Choroid plexus epithelial cell (primary cell): ENCODE measurements at regions not wholly inside any gene's neighbourhood (a gene's known extent, or its start where the extent isn't known, plus 50 kb on each side); places are given as distances from the start of the nearest gene placed in this dataset.
A peak's percentile ranks its signal among the peaks of the same experiment; 100 is the strongest.

ENCODE experiments used
- DNase-seq: peaks from one replicate; pipeline ENCODE4 v3.0.0-alpha.2; 2010; ENCODE audit warnings: low read depth
- H3K4me3 ChIP-seq: 2 replicates; pipeline ENCODE4 v1.5.1; 2011; ENCODE audit warnings: low read depth, mild to moderate bottlenecking, control low read depth, low read length, moderate library complexity
- TF ChIP-seq, protein P1 (sequence below): conservative IDR thresholded peaks from 2 replicates; pipeline ENCODE4 v1.5.1; 2011; ENCODE audit warnings: low read depth, mild to moderate bottlenecking, control low read depth, inconsistent platforms, low read length, moderate library complexity

DNA sequence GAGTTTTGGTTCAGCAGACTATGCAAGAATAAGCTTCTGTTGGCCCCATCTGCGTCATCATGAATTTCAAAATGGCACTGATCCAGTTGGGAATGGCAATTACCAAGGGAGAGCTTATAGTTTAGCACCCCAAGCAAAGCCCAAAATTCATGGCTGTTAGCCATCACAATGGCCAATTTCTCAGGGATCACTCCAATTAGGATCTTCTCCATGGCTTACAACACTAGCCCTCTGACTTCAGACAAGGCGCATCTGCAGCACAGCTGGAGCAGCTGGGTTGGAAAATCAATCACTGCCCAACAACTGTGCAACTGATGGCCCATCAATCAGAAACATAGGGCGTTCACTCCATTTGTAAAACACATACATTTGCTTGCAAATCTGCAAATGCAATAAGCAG is 273.6 kb downstream of the SRBD1 start:
- TF ChIP-seq, protein P1, sequence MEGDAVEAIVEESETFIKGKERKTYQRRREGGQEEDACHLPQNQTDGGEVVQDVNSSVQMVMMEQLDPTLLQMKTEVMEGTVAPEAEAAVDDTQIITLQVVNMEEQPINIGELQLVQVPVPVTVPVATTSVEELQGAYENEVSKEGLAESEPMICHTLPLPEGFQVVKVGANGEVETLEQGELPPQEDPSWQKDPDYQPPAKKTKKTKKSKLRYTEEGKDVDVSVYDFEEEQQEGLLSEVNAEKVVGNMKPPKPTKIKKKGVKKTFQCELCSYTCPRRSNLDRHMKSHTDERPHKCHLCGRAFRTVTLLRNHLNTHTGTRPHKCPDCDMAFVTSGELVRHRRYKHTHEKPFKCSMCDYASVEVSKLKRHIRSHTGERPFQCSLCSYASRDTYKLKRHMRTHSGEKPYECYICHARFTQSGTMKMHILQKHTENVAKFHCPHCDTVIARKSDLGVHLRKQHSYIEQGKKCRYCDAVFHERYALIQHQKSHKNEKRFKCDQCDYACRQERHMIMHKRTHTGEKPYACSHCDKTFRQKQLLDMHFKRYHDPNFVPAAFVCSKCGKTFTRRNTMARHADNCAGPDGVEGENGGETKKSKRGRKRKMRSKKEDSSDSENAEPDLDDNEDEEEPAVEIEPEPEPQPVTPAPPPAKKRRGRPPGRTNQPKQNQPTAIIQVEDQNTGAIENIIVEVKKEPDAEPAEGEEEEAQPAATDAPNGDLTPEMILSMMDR, result no peak
- no peak overlapping the region for H3K4me3 ChIP-seq
- no peak for DNase-seq

DNA sequence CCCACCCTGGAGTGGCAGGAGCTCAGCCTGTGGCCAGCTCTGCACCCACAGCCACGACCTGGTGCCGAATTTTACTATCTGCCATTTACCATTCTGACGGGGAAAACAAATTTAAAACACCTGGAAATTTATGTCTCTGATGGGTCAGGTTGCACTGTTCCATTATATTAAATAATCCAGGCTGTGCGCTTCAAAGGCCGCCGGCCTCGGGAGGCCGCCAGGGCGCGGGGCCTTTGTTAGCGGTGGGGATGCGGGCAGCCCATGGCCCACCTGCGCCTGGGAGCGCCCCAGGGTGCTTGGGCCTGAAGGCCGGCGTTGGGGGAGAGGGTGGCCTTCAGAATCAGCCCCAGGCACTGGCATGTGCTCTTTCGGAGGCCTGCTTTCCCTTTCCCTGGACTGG is 276.9 kb downstream of the SRBD1 start:
- DNase-seq, result no peak
- TF ChIP-seq, protein P1, result no peak
- H3K4me3 ChIP-seq, result no peak overlapping the region

DNA sequence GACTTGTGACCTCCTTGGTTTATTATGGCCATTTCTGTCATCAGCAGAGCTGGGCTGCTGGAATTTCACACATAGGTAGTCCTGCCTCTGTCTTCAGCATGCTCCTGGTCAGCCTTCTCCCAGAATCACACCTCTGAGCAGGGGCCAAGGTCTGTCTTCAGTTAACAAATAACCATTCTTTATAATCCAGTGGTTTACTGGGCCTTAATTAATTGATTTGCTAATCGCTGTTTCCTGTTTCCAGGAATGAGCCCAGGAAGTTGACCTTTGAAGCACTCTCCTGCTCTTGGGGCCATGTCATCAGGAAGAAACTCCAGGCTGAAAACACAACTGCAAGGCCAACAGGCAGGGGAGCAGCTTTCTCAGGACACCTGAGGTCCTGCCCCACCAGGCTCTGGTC is 278.5 kb downstream of the SRBD1 start:
- no peak overlapping the region for H3K4me3 ChIP-seq
- TF ChIP-seq, protein P1, result no peak
- no peak for DNase-seq

DNA sequence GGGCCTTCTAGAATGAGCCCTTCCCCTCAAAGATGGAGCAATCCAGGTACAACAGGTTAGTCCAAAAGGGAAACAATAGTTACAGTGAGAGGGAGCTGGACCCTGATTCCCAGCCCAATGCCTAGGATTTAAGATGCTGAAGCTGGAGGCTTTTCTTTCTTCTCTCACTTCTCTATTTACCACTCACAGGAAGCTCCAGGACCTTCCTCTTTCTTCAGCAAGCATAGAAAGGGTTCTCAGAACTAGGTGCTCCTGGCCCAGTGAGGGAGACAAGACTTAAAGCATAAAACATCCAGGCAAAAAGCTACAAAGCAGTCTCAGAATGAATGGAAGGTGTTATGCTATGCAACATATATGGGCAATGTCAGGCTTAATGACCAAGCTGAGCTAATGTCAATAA is 279.0 kb downstream of the SRBD1 start:
- TF ChIP-seq, protein P1, result no peak
- DNase-seq, result no peak
- no peak overlapping the region for H3K4me3 ChIP-seq

DNA sequence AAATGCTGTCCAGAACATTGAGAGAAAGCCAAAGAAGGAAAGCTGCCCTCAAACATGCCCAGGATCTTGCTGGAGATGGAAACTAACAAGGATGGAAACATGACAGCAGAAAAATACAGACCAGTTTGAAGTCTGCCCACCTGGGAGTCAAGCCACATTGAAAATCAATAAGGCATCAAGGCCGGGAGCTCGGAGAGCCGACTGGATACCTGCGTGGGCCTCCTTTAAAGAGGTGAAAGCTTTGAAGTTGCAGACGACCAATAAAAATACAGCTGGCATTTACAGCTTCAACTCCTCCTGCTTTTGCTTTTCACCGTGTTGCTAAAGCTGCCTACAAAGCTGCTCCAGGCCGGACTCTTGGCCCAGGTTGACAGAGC is 279.7 kb downstream of the SRBD1 start:
- TF ChIP-seq, protein P1, result no peak
- no peak for DNase-seq
- H3K4me3 ChIP-seq, result no peak overlapping the region

DNA sequence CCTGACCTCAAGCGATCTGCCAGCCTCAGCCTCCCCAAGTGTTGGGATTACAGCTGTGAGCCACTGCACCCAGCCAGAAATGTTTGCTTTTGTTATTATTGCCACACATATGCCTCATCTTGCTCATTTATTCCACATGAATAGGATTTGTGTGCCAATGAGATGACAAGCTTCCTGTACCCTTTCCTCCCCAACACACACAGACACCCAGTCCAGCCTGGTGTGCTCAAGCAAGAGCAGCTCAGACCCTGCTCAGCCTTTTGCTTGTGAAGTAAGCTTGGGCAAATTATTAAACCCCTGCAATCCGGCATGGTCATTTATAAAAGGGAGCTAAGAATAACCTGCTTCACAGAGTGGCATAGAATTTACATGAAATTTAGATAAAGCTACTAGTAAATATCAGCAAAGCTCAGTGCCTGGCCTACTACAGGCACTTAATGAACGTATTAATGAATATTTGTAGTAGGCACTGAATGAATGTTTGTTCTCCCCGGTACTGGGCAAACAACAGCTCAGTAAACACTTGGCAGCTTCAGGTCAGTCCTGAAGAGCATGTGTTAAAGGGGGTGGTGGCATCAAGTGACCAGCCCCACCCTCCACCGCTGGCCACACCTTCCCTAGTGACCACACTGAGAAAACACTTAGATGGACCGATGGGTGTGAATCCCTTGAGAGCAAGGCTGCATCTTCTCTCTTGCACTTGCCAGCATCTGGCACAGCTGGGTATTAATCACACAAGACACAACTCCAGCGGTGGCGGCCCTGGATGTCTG is 280.2 kb downstream of the SRBD1 start:
- peak; percentile 19 for DNase-seq
- H3K4me3 ChIP-seq, result no peak overlapping the region
- TF ChIP-seq, protein P1, result no peak

DNA sequence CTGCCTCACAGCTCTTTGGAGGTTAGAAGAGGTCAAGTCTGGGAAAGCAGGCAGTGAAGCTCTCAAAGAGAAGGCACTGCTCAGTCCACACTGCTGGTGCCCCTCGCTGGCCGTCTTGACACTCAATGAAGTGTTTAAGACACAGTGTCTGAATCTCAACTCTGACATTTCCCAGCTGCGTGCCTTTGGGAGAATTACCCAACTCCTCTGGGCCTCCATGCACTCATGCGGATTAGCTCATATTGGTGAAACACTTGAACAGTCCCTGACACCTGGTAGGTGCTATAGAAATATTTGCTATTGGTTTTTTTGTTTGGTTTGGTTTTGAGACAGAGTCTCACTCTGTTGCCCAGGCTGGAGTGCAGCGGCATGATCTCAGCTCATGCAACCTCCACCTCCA is 281.0 kb downstream of the SRBD1 start:
- TF ChIP-seq, protein P1, result no peak
- no peak overlapping the region for H3K4me3 ChIP-seq
- no peak for DNase-seq
